Keratinocyte (primary cell): ENCODE measurements at regions not wholly inside any gene's neighbourhood (a gene's known extent, or its start where the extent isn't known, plus 50 kb on each side); places are given as distances from the start of the nearest gene placed in this dataset.

ENCODE experiments used
- CTCF ChIP-seq, 3 experiments: IDR thresholded peaks in 1 of 3; conservative IDR thresholded peaks in 1 of 3; optimal IDR thresholded peaks in 1 of 3; 2 replicates in 2 of 3; 3 replicates in 1 of 3; pipeline versions ENCODE3 to v1.5.1; 2011; ENCODE audit warnings: low read length in 3 of 3, mild to moderate bottlenecking in 3 of 3, moderate library complexity in 2 of 3, control low read depth in 1 of 3, inconsistent platforms in 1 of 3; ENCODE audit not compliant: insufficient read depth in 2 of 3; ENCODE audit errors: extremely low read depth in 1 of 3
- EZH2 ChIP-seq: IDR thresholded peaks from one replicate; pipeline ENCODE4 v1.6.1; 2012; ENCODE audit warnings: inconsistent platforms, mild to moderate bottlenecking, low read length, moderate library complexity

GRCh38 chr6:126110512-126111270 is 124.4 kb downstream of the TRMT11 start:
- TF ChIP-seq EZH2 = no peak
- no peak for TF ChIP-seq CTCF (optimal IDR thresholded peaks at IDR 0.05 in 1 of 3, IDR thresholded peaks at IDR 0.05 in 1 of 3, conservative IDR thresholded peaks at IDR 0.05 in 1 of 3; ENCODE audit: extremely low read depth in 1 of 3, insufficient read depth in 2 of 3, low read length in 3 of 3)
